Left ventricle myocardium inferior (tissue), 1 donor: ENCODE measurements at regions not wholly inside any gene's neighbourhood (a gene's known extent, or its start where the extent isn't known, plus 50 kb on each side); places are given as distances from the start of the nearest gene placed in this dataset.

Experiments
- DNase-seq: peaks from one replicate; pipeline ENCODE4 v3.0.0-alpha.2; 2020
- H3K27ac ChIP-seq: fragments of 200-600 bp; replicated peaks from 2 replicates; pipeline ENCODE4 v1.8.0; 2021
- H3K27me3 ChIP-seq: fragments of 200-600 bp; 2 replicates; pipeline ENCODE4 v1.8.0; 2021; ENCODE audit warnings: low read depth
- H3K36me3 ChIP-seq: fragments of 200-600 bp; 2 replicates; pipeline ENCODE4 v1.8.0; 2021
- H3K4me1 ChIP-seq: fragments of 200-600 bp; 2 replicates; pipeline ENCODE4 v1.8.0; 2021
- H3K4me3 ChIP-seq: fragments of 200-600 bp; 2 replicates; pipeline ENCODE4 v1.8.0; 2021; ENCODE audit warnings: mild to moderate bottlenecking, moderate library complexity
- H3K9me3 ChIP-seq: fragments of 200-600 bp; replicated peaks from 2 replicates; pipeline ENCODE4 v1.8.0; 2021
- intact Hi-C: fragments of 100-400 bp; cut with micrococcal nuclease; formaldehyde crosslinking; loops from one replicate; pipeline ENCODE4 v1.11.0; 2022
- TF ChIP-seq, protein P1 (sequence below): fragments of 200-600 bp; IDR thresholded peaks from 2 replicates; pipeline ENCODE4 v1.8.0; 2021; ENCODE audit warnings: antibody characterized with exemption, mild to moderate bottlenecking, borderline replicate concordance
- donor health status: DM: no; HTN: yes; CAD: no; lungs with severe emphysema.

DNA sequence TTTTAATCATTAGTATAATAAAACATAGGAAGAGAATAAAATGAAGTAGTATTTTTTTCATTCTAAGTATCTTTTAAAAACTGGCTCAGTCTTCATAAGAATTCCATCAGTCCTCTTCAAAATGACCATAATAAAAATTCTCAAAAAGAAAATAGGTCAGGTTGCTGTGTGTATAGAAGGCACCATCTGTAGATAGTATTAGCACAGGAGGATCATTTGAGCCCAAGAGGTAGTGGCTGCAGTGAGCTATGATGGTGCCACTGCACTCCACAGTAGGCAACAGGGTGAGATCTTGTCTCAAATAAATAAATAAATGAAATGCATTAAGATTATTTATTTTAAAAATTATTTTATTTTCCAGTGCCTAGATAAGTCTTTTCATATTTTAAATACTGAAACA lies 475.8 kb downstream of the ZNF804A start:
- no peaks in the 10 kb centered on the region for H3K4me1 ChIP-seq
- no peaks in the 10 kb centered on the region for H3K27me3 ChIP-seq
- intact Hi-C loops, result no loop called here
- DNase-seq, result no peak
- no peak overlapping the region for H3K4me3 ChIP-seq
- TF ChIP-seq, protein P1, sequence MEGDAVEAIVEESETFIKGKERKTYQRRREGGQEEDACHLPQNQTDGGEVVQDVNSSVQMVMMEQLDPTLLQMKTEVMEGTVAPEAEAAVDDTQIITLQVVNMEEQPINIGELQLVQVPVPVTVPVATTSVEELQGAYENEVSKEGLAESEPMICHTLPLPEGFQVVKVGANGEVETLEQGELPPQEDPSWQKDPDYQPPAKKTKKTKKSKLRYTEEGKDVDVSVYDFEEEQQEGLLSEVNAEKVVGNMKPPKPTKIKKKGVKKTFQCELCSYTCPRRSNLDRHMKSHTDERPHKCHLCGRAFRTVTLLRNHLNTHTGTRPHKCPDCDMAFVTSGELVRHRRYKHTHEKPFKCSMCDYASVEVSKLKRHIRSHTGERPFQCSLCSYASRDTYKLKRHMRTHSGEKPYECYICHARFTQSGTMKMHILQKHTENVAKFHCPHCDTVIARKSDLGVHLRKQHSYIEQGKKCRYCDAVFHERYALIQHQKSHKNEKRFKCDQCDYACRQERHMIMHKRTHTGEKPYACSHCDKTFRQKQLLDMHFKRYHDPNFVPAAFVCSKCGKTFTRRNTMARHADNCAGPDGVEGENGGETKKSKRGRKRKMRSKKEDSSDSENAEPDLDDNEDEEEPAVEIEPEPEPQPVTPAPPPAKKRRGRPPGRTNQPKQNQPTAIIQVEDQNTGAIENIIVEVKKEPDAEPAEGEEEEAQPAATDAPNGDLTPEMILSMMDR, result no peak
- no peaks in the 10 kb centered on the region for H3K9me3 ChIP-seq
- no peak overlapping the region for H3K27ac ChIP-seq
- H3K36me3 ChIP-seq, result no peaks in the 10 kb centered on the region

DNA sequence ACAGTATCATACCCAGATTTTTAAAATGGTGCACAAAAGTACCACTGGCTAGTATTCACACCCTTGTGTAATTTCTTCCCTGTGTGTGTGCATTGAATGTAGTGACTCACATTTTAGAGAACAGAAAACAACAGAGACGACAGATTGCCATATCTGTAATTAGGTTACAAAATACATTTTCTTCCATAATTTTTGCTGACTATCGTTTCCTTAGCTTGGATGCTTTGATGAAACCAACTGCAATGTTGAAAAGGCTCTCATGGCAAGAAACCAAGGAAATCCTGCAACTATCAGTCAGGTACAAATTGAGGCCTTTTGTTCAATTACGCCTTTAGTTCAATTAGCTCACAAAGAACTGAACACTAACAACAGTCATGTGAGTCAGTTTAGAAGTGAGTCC lies 484.4 kb downstream of the ZNF804A start:
- Histone ChIP-seq H3K4me1 (no peaks in the 10 kb centered on the region), H3K4me3 (no peak overlapping the region), H3K9me3 (peaks cover 8% of the 10 kb centered on the region), H3K36me3 (no peaks in the 10 kb centered on the region), H3K27ac (no peak overlapping the region), H3K27me3 (no peaks in the 10 kb centered on the region)
- TF ChIP-seq, protein P1, result no peak
- intact Hi-C loops, result no loop called here
- no peak for DNase-seq

DNA sequence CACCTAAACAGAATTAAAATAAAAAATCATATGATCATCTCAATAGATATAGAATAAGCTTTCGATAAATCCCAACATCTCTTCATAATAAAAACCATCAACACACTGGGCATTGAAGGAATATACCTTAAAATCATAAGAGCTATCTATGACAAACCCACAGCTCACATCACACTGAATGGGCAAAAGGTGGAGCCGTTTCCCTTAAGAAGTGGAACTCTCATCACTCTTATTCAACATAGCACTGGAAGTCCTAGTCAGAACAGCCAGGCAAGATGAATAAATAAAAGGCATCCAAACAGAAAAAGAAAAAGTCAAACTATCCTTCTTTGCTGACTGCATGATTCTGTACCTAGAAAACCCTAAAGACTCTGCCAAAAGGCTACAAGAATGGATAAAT lies 510.3 kb downstream of the ZNF804A start:
- DNase-seq, result no peak
- intact Hi-C loops, result no loop called here
- no peak overlapping the region for H3K27ac ChIP-seq
- H3K36me3 ChIP-seq, result no peaks in the 10 kb centered on the region
- no peak overlapping the region for H3K4me3 ChIP-seq
- no peaks in the 10 kb centered on the region for H3K4me1 ChIP-seq
- H3K9me3 ChIP-seq, result peaks cover 19% of the 10 kb centered on the region
- H3K27me3 ChIP-seq, result no peaks in the 10 kb centered on the region
- TF ChIP-seq, protein P1, result no peak

DNA sequence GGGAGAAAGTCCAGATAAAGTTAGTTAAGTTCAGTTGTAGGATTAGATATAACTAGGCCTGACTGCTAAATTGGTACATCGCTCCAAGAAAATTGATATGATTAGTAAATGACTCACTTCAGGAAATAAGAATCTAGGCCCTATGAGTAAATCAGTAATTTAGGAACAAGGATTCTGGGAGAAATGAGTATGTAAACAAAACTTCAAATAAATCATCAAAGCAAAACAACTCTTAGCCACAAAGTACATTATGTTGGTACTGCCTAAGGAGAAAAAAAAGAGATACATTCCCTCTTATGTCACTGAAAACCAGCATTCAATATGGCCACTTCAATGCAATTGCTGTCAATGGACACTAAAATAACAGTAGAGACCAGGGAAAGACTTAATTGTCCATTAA lies 529.1 kb downstream of the ZNF804A start:
- no peaks in the 10 kb centered on the region for H3K27me3 ChIP-seq
- intact Hi-C loops, result no loop called here
- no peak for DNase-seq
- no peaks in the 10 kb centered on the region for H3K4me1 ChIP-seq
- H3K36me3 ChIP-seq, result no peaks in the 10 kb centered on the region
- TF ChIP-seq, protein P1, result no peak
- peaks cover 7% of the 10 kb centered on the region for H3K9me3 ChIP-seq
- no peak overlapping the region for H3K4me3 ChIP-seq
- H3K27ac ChIP-seq, result no peak overlapping the region

DNA sequence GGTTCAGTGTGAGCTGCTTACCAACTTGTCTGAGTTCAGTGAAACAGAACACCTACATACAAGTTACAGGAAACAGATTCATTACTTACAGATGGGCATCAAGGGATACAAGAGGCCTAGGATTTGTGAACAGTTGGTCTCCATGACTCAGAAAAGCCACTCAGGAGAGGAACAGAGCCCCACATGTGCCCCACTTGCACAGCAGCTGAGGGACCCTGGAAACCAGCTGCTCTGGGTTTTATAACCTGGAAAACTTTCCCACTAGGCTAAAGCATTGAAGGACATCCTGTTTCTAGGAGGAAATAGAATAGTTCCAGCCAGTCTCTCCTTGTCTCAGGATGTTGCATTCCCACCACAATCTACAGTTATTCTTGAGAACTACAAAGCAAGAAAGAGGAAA lies 530.0 kb downstream of the ZNF804A start:
- DNase-seq, result no peak
- H3K4me1 ChIP-seq, result no peaks in the 10 kb centered on the region
- no peaks in the 10 kb centered on the region for H3K36me3 ChIP-seq
- intact Hi-C loops, result no loop called here
- no peak overlapping the region for H3K27ac ChIP-seq
- H3K4me3 ChIP-seq, result no peak overlapping the region
- TF ChIP-seq, protein P1, result no peak
- peaks cover 10% of the 10 kb centered on the region for H3K9me3 ChIP-seq
- H3K27me3 ChIP-seq, result no peaks in the 10 kb centered on the region

DNA sequence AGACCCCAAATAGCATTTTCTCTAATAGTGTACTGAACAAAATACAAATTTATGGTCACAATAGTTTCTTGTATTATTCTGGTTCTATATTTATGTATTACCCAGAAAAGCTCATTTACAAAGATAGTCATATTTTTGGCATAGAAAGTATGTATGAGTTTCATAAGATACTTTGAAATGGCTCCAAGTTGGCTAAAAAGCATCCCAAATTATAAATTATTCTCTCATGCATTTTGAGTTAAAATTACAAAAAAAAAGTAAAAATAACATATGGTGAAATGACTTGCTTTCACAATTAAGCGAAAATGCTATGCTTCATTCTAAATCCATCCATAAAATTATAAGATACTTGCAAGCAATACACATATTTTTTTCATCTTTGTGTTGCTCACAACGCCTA lies 530.7 kb downstream of the ZNF804A start:
- no peaks in the 10 kb centered on the region for H3K27me3 ChIP-seq
- peaks cover 8% of the 10 kb centered on the region for H3K9me3 ChIP-seq
- no peaks in the 10 kb centered on the region for H3K36me3 ChIP-seq
- intact Hi-C loops, result no loop called here
- H3K4me3 ChIP-seq, result no peak overlapping the region
- no peak overlapping the region for H3K27ac ChIP-seq
- no peaks in the 10 kb centered on the region for H3K4me1 ChIP-seq
- DNase-seq, result no peak
- TF ChIP-seq, protein P1, result no peak
